CD4-positive, alpha-beta T cell treated with Interferon alpha-2 for 1 hour (primary cell): ENCODE measurements at regions not wholly inside any gene's neighbourhood (a gene's known extent, or its start where the extent isn't known, plus 50 kb on each side); places are given as distances from the start of the nearest gene placed in this dataset.

Experiments
- DNase-seq, 2 donors: peaks; one replicate each; pipeline ENCODE4 v3.0.0-alpha.2; 2020 to 2022

GRCh38 chr1:219398815-219399396, 214.0 kb downstream of the ZC3H11B start:
- no peak for DNase-seq

- DNase-seq, result no peak
These were observed 215.4 kb downstream of the ZC3H11B start for GRCh38 chr1:219397511-219397910.

- no peak for DNase-seq
These were observed 217.6 kb downstream of the LYPLAL1 start for GRCh38 chr1:219391297-219391696.

- no peak for DNase-seq
These were observed 213.5 kb downstream of the LYPLAL1 start for GRCh38 chr1:219387211-219387610.

- peak; percentile 5 to 19 for DNase-seq
These were observed 212.2 kb downstream of the LYPLAL1 start for GRCh38 chr1:219385787-219386427.

- DNase-seq, result no peak
These were observed 209.6 kb downstream of the LYPLAL1 start for GRCh38 chr1:219383281-219383680.

GRCh38 chr1:219381396-219381795, 207.7 kb downstream of the LYPLAL1 start:
- no peak for DNase-seq

GRCh38 chr1:219380463-219380862, 206.8 kb downstream of the LYPLAL1 start:
- no peak for DNase-seq

- no peak for DNase-seq
These were observed 206.0 kb downstream of the LYPLAL1 start for GRCh38 chr1:219379691-219380090.

GRCh38 chr1:219374636-219375035, 201.0 kb downstream of the LYPLAL1 start:
- no peak for DNase-seq

- no peak for DNase-seq
These were observed 200.4 kb downstream of the LYPLAL1 start for GRCh38 chr1:219374046-219374566.

GRCh38 chr1:219373616-219373935, 199.9 kb downstream of the LYPLAL1 start:
- DNase-seq, result no peak

GRCh38 chr1:219372916-219373615, 199.4 kb downstream of the LYPLAL1 start:
- DNase-seq, result no peak

- DNase-seq, result no peak
These were observed 197.8 kb downstream of the LYPLAL1 start for GRCh38 chr1:219371471-219371870.

- DNase-seq, result no peak
These were observed 193.8 kb downstream of the LYPLAL1 start for GRCh38 chr1:219367496-219367895.

GRCh38 chr1:219365451-219365850, 191.8 kb downstream of the LYPLAL1 start:
- DNase-seq, result no peak

GRCh38 chr1:219362702-219363101, 189.0 kb downstream of the LYPLAL1 start:
- DNase-seq, result no peak

- DNase-seq, result no peak
These were observed 185.4 kb downstream of the LYPLAL1 start for GRCh38 chr1:219359126-219359525.

GRCh38 chr1:219358080-219358479, 184.4 kb downstream of the LYPLAL1 start:
- no peak for DNase-seq

- no peak for DNase-seq
These were observed 181.3 kb downstream of the LYPLAL1 start for GRCh38 chr1:219354962-219355361.

- DNase-seq, result no peak
These were observed 179.4 kb downstream of the LYPLAL1 start for GRCh38 chr1:219352961-219353651.

GRCh38 chr1:219350172-219350931, 176.7 kb downstream of the LYPLAL1 start:
- no peak for DNase-seq

GRCh38 chr1:219347921-219348391, 174.3 kb downstream of the LYPLAL1 start:
- DNase-seq, result no peak
